CD4-positive, alpha-beta T cell treated with Interleukin-1 beta for 1 hour (primary cell): ENCODE measurements at regions not wholly inside any gene's neighbourhood (a gene's known extent, or its start where the extent isn't known, plus 50 kb on each side); places are given as distances from the start of the nearest gene placed in this dataset.
A peak's percentile ranks its signal among the peaks of the same experiment; 100 is the strongest.
"Not testable (repeated sequence)": the region's sequence is repeated elsewhere in the genome, so short reads cannot be mapped to it uniquely, and the experiment has no call there.

Experiments
- DNase-seq, 2 donors: peaks; one replicate each; pipeline ENCODE4 v3.0.0-alpha.2; 2020 to 2022

GRCh38 chr14:89521988-89522387, 105.0 kb upstream of the FOXN3 start:
- no peak for DNase-seq

- DNase-seq, result no peak
Measured at GRCh38 chr14:89519040-89519439, 102.0 kb upstream of the FOXN3 start.

DNA sequence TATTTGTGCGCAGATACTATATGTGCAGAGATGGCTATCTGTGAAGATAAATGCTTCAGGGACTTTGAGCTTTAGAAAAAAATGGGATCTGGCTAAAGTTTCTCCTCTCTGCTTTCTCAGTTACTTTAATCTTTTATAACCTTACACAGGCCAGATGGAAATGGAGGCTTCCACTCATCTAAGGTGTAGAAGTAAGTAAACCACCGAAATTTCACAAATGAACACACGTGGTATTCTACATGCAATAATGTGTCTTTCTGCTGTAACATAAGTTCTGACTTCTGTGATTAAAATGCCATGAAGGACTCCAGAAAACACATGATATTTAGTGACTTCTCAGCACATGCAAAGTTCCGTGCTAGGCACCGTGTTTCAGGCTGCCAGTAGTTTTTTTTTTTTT, 99.1 kb upstream of the FOXN3 start:
- DNase-seq, result no peak

DNA sequence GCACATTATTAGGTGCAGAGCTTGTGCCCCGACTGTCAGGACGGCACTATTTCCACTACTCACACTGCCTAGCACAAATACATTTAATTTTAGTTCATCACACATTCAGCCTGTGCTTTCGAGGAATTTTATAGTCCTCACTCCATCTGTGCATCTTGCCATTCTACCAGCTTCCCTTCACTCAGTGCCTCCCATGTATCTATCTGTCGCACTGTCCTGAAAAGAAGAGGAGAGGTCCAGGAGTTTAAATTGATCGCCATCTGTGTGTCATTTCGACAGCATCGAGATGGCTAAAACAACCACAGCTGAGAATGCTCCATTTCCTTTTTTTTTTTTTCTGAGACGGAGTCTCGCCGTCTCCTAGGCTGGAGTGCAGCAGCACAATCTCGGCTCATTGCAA, 97.6 kb upstream of the FOXN3 start:
- DNase-seq, result no peak

- no peak for DNase-seq
Measured at GRCh38 chr14:89509891-89510290, 92.9 kb upstream of the FOXN3 start.

DNA sequence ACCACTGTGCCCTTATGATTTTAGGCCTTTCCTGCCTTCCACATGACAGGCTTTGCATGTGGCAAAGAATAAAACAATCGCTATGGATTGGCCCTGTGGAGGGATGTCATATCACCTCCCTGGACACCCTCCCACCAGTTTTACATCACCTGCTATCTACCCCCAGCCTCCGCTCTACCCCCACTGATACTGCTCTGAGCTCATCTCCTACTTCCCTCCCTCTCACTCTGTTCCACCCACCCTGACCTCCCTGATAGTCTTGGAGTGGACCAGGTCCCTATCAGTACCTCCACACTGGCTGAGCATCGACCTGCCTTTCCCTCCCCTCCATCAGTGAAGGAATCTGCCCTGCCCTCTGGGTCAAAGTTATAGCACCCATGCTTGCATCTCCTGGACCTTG, 91.8 kb upstream of the FOXN3 start:
- DNase-seq, result no peak

- DNase-seq, result no peak
Measured at GRCh38 chr14:89507926-89508460, 91.0 kb upstream of the FOXN3 start.

DNA sequence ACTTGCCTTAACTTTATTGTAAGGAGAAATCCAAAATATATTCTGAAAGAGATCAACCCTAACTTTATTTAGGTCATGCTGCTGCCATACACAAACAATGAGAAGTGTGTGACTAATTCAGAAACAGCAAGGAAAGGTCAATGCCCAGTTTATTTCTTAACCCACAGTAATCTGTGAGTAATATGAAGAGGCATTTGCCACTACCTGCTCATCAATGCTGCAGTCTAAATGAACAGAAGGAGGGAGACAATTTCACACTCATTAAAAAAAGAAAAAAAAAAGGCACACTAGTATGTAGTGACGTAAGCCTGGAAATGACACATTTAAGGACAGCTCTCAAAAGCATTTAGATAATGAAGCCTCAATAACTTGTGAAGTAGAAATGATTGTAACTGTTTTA, 90.5 kb upstream of the FOXN3 start:
- no peak for DNase-seq

GRCh38 chr14:89506891-89507452, 89.9 kb upstream of the FOXN3 start:
- not testable (repeated sequence) for DNase-seq

GRCh38 chr14:89504602-89505313, 87.7 kb upstream of the FOXN3 start:
- DNase-seq, result peak; percentile 13 to 56

DNA sequence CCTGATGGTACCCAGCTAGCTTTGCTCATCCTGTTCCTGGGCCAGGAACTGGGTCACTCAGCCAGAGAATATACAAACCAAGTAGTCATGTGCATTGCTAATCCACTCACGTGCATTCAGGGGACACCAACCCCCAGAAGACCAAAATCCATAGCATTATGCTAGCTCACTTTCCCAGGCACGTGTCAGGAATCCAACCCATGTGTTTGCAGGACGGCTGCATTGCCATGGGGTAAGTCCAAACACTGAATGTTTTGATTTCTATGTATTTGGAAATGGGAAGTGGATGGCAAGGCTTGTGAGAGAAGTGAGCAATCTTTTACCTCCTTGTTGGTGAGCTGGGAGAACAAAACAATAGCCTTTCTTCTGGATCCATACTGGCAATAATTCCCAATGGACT, 87.1 kb upstream of the FOXN3 start:
- DNase-seq, result no peak

GRCh38 chr14:89503431-89503996, 86.5 kb upstream of the FOXN3 start:
- no peak for DNase-seq

- DNase-seq, result no peak
Measured at GRCh38 chr14:89502966-89503365, 85.9 kb upstream of the FOXN3 start.

GRCh38 chr14:89501381-89501780, 84.3 kb upstream of the FOXN3 start:
- no peak for DNase-seq

DNA sequence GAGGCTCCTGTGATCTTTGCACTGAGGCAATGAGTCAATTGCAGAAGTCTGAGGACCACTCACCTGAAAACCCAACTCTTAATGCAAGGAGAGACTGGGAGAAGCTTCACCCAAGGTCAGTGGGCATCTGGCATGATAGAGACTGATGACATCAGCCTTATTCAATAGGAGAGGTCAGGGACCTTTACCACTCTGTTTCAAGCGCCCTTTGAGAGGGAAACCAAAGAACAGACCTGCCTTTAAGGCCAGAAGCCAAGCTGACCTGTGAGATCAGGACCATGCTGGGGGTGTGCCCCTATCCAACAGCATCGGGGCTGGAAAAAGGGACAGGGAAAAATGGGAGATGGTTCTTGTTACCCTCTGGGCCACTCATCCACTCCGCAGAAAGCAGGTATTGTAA, 83.3 kb upstream of the FOXN3 start:
- DNase-seq, result no peak

GRCh38 chr14:89498878-89499277, 81.8 kb upstream of the FOXN3 start:
- DNase-seq, result no peak

GRCh38 chr14:89495718-89496117, 78.7 kb upstream of the FOXN3 start:
- no peak for DNase-seq

DNA sequence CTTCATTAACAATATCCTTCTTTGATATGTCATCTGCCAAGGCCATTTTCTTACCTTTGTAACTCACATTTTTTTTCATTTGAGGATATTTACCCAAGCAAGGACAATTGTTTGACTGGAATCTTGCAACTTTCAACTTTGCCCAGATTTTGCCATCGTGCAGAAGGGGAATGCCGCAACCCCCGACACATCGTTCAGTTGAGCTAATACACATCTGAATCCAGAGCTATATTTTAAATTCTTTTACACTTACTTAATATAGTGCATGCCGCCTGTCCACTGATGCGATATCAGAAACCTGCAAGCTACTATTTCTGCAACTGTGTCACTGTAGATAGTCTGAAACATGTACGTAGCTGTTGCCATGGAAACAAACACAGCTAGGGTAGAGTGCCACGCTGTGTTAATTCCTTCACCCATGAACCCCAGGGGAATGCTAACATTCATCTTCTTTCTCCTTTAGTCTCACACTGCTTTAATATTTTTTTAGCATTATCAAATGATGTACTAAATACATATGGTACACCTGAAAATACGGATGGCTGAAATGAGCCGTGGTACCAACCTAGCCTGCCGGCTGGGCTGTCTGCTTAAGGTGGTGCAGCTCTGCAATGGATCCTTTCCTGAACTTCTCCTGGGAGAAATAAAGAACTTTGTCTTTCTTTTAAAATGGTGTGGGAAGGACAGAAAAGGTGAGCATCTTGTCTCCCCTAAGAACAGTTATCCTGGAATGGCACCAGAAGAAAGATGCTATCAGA, 77.0 kb upstream of the FOXN3 start:
- peak in 1 of 2 donors; percentile 62 for DNase-seq

DNA sequence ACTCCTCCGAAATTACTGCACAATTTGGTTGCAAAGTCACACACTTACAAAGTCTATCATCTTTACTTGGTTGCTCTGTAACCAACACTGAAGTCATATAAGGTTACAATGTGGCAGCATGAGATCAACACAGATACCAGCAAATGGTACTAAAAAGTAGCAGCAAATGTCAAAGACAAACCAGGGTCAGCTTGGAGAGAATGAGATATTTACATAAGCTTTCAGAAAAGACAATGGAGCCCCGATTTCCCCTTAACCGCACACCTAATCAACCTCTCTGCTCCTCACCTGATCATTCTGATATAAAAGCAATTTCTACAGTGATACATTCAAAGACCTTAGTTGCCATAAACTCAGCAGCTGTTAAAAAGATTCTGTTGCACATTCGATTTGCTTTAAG, 76.4 kb upstream of the FOXN3 start:
- DNase-seq, result no peak

DNA sequence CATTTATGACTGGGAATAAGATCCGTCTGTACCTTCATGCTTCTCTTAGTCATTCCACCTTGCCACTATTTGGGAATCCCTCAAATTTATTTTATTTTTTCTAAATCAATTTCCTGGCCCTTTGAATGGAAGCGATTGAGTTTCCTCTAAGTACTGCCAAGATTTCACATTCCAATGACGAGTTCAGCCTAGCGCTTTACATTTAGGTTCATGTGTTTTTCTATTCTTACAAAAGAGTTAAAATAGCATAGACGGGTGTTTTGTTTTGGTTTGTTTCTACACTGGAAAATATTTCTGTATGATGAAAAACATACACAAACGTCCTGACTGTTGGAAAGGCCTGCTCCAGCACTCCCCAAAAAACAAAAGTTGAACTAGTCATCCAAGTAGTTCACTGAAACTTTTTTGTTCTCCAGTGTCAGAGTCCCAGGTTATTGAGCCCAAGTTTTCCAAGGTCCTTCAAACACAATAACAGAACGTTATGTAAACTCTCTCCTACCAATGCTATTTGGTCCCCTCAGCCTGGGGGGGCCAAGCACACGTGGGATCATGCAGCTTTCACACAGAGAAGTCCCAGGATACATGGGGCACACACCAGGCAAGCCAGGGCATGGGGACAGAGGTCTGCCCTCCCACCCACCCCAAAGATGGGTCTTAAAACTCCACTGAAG, 74.8 kb upstream of the FOXN3 start:
- no peak for DNase-seq

DNA sequence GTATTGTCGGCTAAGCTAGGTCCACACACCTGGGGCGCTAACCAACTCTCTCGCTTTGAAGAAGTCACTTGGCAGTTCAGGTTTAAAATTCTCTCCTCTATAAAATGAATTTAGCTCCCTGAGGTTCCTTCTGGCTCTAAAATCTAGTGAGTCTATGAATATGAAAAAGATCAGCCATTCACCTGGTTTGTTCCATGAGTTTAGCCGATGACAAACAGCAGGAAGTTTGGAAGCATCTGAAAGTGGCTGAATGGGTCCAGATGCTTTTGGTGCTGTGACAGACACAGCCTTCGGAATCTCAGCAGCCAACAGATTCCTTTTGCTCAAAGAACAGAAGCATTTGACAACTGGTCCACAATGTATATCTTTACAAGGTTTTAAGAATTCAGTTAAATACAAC, 73.4 kb upstream of the FOXN3 start:
- DNase-seq, result no peak

- DNase-seq, result no peak
Measured at GRCh38 chr14:89489761-89490437, 72.9 kb upstream of the FOXN3 start.

DNA sequence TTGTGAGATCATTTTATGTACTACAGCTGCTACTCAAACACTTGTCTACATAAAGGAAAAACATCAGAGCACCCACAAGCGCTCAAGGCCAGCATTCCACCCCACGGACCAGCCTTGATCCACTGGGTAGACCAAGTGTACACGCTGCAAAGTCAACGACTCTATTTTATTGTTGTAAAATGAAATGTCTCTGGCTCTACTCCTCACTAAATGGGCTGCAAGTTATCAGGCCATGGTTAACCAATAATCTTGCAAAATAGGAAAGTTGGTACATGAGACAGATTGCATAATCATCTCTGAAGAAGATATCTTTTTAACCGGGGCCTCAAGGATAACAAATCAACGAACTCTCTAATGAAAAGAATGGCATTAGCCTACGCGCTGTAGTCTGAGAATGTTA, 69.9 kb upstream of the FOXN3 start:
- no peak for DNase-seq
